GM12875 (cell line): ENCODE measurements at regions not wholly inside any gene's neighbourhood (a gene's known extent, or its start where the extent isn't known, plus 50 kb on each side); places are given as distances from the start of the nearest gene placed in this dataset.
"Not testable (repeated sequence)": the region's sequence is repeated elsewhere in the genome, so short reads cannot be mapped to it uniquely, and the experiment has no call there.

Experiments used
- H3K4me3 ChIP-seq: one replicate; pipeline ENCODE4 v1.5.1; 2011; ENCODE audit warnings: low read depth, low read length, control low read depth
- TF ChIP-seq, protein P1 (sequence below): IDR thresholded peaks from 2 replicates; pipeline ENCODE4 v1.5.1; 2011; ENCODE audit warnings: low read depth, mild to moderate bottlenecking, control low read depth, inconsistent platforms, low read length, moderate library complexity, borderline replicate concordance; ENCODE audit not compliant: insufficient read depth

DNA sequence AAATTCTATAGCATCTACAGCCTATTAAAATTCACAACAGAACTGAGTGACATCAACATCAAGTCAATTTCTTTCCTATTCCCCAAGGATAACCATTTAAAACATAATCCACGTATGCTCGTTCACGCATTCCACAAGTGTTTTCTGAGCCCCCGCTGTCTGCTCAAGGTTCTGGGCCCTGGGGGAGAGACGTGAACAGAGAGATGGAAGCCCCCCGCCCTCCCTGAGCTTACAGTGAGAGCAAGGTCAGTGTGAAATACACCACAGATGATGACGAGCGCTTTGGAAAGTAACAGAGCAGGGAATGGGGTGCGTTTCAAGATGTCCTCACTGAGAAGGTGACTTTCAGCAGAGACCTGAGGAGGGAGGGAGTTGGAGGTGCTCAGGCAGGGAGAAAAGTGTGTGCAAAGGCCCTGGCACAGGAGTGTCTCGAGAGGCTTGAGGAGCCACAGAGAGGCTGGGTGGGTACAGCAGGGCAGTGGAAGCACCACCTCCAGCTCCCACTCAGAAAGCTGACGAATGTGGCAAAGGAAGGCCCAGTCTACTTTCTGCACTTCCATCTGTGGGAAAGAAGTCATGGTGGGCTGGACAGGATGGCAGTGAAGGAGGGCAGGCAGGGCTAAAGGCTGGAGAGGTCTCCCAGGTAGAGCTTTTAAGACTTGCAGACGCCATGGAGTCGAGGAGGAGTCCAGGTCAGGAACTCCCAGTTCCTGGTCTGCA lies 88.3 kb downstream of the DLL1 start:
- TF ChIP-seq, protein P1, sequence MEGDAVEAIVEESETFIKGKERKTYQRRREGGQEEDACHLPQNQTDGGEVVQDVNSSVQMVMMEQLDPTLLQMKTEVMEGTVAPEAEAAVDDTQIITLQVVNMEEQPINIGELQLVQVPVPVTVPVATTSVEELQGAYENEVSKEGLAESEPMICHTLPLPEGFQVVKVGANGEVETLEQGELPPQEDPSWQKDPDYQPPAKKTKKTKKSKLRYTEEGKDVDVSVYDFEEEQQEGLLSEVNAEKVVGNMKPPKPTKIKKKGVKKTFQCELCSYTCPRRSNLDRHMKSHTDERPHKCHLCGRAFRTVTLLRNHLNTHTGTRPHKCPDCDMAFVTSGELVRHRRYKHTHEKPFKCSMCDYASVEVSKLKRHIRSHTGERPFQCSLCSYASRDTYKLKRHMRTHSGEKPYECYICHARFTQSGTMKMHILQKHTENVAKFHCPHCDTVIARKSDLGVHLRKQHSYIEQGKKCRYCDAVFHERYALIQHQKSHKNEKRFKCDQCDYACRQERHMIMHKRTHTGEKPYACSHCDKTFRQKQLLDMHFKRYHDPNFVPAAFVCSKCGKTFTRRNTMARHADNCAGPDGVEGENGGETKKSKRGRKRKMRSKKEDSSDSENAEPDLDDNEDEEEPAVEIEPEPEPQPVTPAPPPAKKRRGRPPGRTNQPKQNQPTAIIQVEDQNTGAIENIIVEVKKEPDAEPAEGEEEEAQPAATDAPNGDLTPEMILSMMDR: no peak
- no peak overlapping the region for H3K4me3 ChIP-seq

DNA sequence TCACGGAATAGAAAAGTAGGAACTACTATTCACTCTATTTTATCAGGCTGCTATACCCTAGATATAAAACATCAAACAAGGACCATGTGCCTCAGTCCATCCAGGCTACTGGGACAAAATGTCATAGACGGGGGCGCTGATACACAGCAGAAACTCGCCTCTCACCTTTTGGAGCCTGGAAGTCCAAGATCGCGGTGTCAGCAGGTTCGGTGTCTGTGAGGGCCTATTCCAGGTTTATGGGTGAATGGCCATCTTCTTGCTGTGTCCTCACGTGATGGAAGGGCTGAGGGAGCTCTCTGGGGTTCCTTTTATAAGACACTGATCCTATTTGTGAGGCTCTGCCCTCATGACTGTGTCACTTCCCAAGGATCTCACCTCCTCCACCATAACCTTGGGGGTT lies 89.5 kb downstream of the DLL1 start:
- H3K4me3 ChIP-seq: no peak overlapping the region
- TF ChIP-seq, protein P1: no peak

- no peak overlapping the region for H3K4me3 ChIP-seq
- TF ChIP-seq, protein P1: no peak
Measured at GRCh38 chr6:170200458-170200891, 90.4 kb downstream of the DLL1 start.

DNA sequence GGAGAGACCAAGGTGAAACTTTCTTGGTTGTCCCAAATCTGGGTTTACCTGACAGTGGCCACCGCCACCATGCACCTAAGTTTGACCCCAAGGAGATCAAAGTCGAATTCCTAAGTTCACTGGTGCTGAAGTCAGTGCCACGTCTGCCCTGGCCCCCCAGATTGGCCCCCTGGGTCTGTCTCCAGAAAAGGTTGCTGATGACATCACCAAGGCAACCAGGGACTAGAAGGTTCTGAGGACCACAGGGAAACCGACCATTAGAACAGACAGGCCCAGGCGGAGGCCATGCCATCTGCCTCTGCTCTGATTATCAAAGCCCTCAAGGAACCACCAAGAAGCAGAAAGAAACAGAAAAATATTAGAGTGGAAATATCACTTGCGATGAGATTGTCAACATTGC lies 91.2 kb downstream of the DLL1 start:
- no peak overlapping the region for H3K4me3 ChIP-seq
- TF ChIP-seq, protein P1: no peak

- TF ChIP-seq, protein P1: no peak
Measured at GRCh38 chr6:170198298-170198697, 92.6 kb downstream of the DLL1 start.

DNA sequence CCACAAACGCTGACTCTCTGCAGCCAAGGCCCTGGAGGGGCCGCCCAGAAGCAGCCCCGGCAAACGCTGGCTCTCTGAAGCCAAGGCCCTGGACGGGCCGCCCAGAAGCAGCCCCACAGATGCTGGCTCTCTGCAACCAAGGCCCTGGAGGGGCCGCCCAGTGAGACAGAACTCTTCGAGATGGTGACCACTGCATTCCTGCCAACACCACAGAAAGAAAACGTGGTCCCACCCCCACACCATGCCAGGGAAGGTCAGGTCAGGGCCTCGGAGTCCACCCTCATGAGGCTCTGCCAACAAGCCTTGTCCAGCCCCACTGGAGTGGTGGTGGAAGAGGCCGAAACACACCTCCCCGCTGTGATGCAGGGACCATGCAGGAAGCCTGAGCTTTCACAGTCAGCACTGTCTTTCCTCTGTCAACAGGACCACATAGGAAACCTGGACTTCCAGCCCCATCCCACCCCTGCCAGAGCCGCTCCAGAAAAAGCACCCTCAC lies 97.5 kb downstream of the DLL1 start:
- TF ChIP-seq, protein P1: no peak
- H3K4me3 ChIP-seq: no peak overlapping the region

More at GRCh38 chr6:170198298-170198697, 92.6 kb downstream of the DLL1 start:
- H3K4me3 ChIP-seq: no peak overlapping the region

- TF ChIP-seq, protein P1: no peak
- H3K4me3 ChIP-seq: no peak overlapping the region
Measured at GRCh38 chr6:170192905-170193304, 98.0 kb downstream of the DLL1 start.

DNA sequence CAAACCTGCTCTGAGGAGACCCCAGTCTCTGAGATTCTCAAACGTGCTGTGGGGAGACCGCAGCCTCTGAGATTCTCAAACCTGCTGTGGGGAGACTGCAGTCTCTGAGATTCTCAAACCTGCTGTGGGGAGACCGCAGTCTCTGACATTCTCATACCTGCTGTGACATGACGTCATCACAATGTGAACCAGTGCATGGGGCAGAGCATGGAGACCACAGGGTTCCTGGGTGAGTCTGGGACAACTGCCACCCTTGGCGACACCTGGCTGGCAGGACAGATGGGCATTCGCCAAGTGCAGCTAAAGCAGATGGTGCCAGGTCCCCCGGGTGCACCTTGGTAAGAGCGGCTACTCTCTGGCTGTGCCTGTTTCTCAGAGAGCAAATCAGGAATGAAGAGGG lies 98.8 kb downstream of the DLL1 start:
- not testable (repeated sequence) for H3K4me3 ChIP-seq
